ENCODE measurements at regions not wholly inside any gene's neighbourhood (a gene's known extent, or its start where the extent isn't known, plus 50 kb on each side); places are given as distances from the start of the nearest gene placed in this dataset.

- Histone ChIP-seq H2AFZ (ENCODE audit: control insufficient read depth, low read length) (no peak overlapping the region), H3K36me3 (ENCODE audit: control insufficient read depth in 2 of 2, extremely low read depth in 1 of 2, insufficient read depth in 2 of 2, low read length in 2 of 2) (no peaks in the 10 kb centered on the region), H3K4me1 (ENCODE audit: control insufficient read depth, extremely low read depth, insufficient read depth, low read length) (peaks cover 7% of the 10 kb centered on the region), H3K27ac (ENCODE audit: control insufficient read depth, insufficient read depth, low read length) (no peak overlapping the region), H3K79me2 (ENCODE audit: control insufficient read depth, insufficient read depth, low read length) (no peaks in the 10 kb centered on the region), H3K9me1 (ENCODE audit: control insufficient read depth, extremely low read depth, insufficient read depth, low read length) (no peaks in the 10 kb centered on the region), H3K27me3 (ENCODE audit: control insufficient read depth, extremely low read depth, insufficient read depth, low read length) (no peaks in the 10 kb centered on the region), H4K20me1 (ENCODE audit: control insufficient read depth, extremely low read depth, insufficient read depth, low read length) (no peaks in the 10 kb centered on the region), H3K9me3 (ENCODE audit: control insufficient read depth, low read depth, low read length) (no peaks in the 10 kb centered on the region), H3K4me3 (ENCODE audit: control insufficient read depth in 2 of 3, extremely low read depth in 1 of 3, insufficient read depth in 2 of 3, low read depth in 1 of 3, low read length in 3 of 3) (no peak overlapping the region), H3K9ac (ENCODE audit: control insufficient read depth, extremely low read depth, insufficient read depth, low read length) (no peak overlapping the region), H3K4me2 (ENCODE audit: control insufficient read depth, extremely low read depth, insufficient read depth, low read depth, low read length) (no peak overlapping the region)
- FAIRE-seq (no peak), DNase-seq (ENCODE audit: low read depth, low spot score) (no peak)
- dilution Hi-C loops (cut with MboI; ENCODE audit: extremely low pct_ligation_motif_present, low sequenced_read_pairs), result no loop called here
- TF ChIP-seq EZH2 (IDR thresholded peaks at IDR 0.05; ENCODE audit: low read length), result no peak
- TF ChIP-seq CTCF (optimal IDR thresholded peaks at IDR 0.05 in 1 of 3, IDR thresholded peaks at IDR 0.05 in 1 of 3, conservative IDR thresholded peaks at IDR 0.05 in 1 of 3; ENCODE audit: extremely low read depth in 1 of 3, insufficient read depth in 2 of 3, low read length in 3 of 3), result no peak
These were observed 76.9 kb upstream of the HIF1A start for GRCh38 chr14:61618448-61618847.

- FAIRE-seq, result no peak
- Histone ChIP-seq H3K4me3 (ENCODE audit: control insufficient read depth in 2 of 3, extremely low read depth in 1 of 3, insufficient read depth in 2 of 3, low read depth in 1 of 3, low read length in 3 of 3) (no peak overlapping the region), H3K9ac (ENCODE audit: control insufficient read depth, extremely low read depth, insufficient read depth, low read length) (no peak overlapping the region), H3K36me3 (ENCODE audit: control insufficient read depth in 2 of 2, extremely low read depth in 1 of 2, insufficient read depth in 2 of 2, low read length in 2 of 2) (no peaks in the 10 kb centered on the region), H3K9me3 (ENCODE audit: control insufficient read depth, low read depth, low read length) (no peaks in the 10 kb centered on the region), H3K27ac (ENCODE audit: control insufficient read depth, insufficient read depth, low read length) (no peak overlapping the region), H3K4me1 (ENCODE audit: control insufficient read depth, extremely low read depth, insufficient read depth, low read length) (peaks cover 7% of the 10 kb centered on the region), H2AFZ (ENCODE audit: control insufficient read depth, low read length) (no peak overlapping the region), H4K20me1 (ENCODE audit: control insufficient read depth, extremely low read depth, insufficient read depth, low read length) (no peaks in the 10 kb centered on the region), H3K4me2 (ENCODE audit: control insufficient read depth, extremely low read depth, insufficient read depth, low read depth, low read length) (no peak overlapping the region), H3K79me2 (ENCODE audit: control insufficient read depth, insufficient read depth, low read length) (no peaks in the 10 kb centered on the region), H3K27me3 (ENCODE audit: control insufficient read depth, extremely low read depth, insufficient read depth, low read length) (no peaks in the 10 kb centered on the region), H3K9me1 (ENCODE audit: control insufficient read depth, extremely low read depth, insufficient read depth, low read length) (no peaks in the 10 kb centered on the region)
- TF ChIP-seq CTCF (optimal IDR thresholded peaks at IDR 0.05 in 1 of 3, IDR thresholded peaks at IDR 0.05 in 1 of 3, conservative IDR thresholded peaks at IDR 0.05 in 1 of 3; ENCODE audit: extremely low read depth in 1 of 3, insufficient read depth in 2 of 3, low read length in 3 of 3) (no peak), EZH2 (IDR thresholded peaks at IDR 0.05; ENCODE audit: low read length) (no peak)
- dilution Hi-C loops (cut with MboI; ENCODE audit: extremely low pct_ligation_motif_present, low sequenced_read_pairs), result no loop called here
- DNase-seq (ENCODE audit: low read depth, low spot score), result no peak
These were observed 75.8 kb upstream of the HIF1A start for GRCh38 chr14:61619494-61619893.
